GM12873 (cell line): ENCODE measurements at regions not wholly inside any gene's neighbourhood (a gene's known extent, or its start where the extent isn't known, plus 50 kb on each side); places are given as distances from the start of the nearest gene placed in this dataset.

Source experiments
- CTCF ChIP-seq: IDR thresholded peaks from 2 replicates; pipeline ENCODE4 v1.5.1; 2012; ENCODE audit warnings: low read depth, mild to moderate bottlenecking, moderate library complexity, low read length, control low read depth; ENCODE audit not compliant: insufficient read depth; ENCODE audit errors: missing control alignments

- no peak for TF ChIP-seq CTCF
Measured at GRCh38 chr4:184273166-184274147, 55.8 kb upstream of the ENPP6 start.

- no peak for TF ChIP-seq CTCF
Measured at GRCh38 chr4:184270808-184271413, 53.2 kb upstream of the ENPP6 start.

GRCh38 chr4:184269879-184270430, 52.3 kb upstream of the ENPP6 start:
- no peak for TF ChIP-seq CTCF

- TF ChIP-seq CTCF, result peak; percentile 16
Measured at GRCh38 chr4:184268584-184269160, 51.0 kb upstream of the ENPP6 start.

DNA sequence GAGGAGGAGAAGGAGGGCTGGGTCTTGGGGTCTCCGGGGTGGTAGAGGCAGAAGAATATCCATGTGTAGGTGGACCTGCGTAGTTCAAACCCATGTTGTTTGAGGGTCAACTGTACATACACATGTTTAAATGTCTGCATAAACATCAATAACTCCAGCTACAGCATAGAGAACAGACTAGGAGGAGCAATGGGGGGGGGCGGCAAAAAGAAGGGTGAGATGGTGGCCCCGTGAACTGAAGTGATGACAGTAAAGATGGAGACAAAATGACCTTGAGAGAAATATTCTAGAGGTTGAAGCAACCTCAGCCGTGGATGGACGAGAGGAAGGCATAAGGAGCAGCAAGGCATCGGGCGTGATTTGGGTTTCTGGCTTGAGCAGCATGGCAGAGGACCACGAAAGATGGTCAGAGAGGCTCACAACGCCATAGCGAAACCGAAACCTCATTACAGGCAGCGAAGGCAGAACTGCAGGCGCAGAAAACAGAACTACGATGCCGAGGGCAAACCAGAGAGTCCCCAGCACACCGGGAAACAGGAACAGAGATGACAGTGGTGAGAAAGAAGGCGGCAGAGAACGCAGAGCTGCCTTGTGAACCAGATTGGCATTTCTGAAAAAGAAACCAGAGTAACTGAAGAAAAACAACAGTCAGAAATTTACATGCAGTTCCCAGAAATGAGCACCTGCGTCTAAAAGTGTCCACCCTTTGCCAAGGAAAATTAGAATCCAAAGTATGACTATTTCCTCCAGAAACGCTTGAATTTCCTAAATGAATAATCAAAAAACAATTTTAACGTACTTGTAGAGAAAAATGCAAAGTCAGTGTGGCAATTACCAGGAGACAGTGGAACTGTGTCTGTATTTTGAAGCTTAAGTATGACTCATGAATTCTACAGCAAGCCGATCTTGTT, 50.3 kb upstream of the ENPP6 start:
- TF ChIP-seq CTCF, result no peak
